Suprapubic skin (tissue), 4 donors: ENCODE measurements at regions not wholly inside any gene's neighbourhood (a gene's known extent, or its start where the extent isn't known, plus 50 kb on each side); places are given as distances from the start of the nearest gene placed in this dataset.

ENCODE experiments used
- POLR2A ChIP-seq, 2 donors: fragments of 450-650 bp; IDR thresholded peaks; one replicate each; pipeline ENCODE4 v1.6.1; 2017; ENCODE audit warnings: antibody characterized with exemption in 2 of 2, mild to moderate bottlenecking in 2 of 2, moderate library complexity in 2 of 2
- POLR2AphosphoS5 ChIP-seq, 3 donors: sonication (generic); formaldehyde crosslinking; IDR thresholded peaks; one replicate each; pipeline ENCODE4 v1.6.1; 2017; ENCODE audit warnings: antibody characterized with exemption in 3 of 3

DNA sequence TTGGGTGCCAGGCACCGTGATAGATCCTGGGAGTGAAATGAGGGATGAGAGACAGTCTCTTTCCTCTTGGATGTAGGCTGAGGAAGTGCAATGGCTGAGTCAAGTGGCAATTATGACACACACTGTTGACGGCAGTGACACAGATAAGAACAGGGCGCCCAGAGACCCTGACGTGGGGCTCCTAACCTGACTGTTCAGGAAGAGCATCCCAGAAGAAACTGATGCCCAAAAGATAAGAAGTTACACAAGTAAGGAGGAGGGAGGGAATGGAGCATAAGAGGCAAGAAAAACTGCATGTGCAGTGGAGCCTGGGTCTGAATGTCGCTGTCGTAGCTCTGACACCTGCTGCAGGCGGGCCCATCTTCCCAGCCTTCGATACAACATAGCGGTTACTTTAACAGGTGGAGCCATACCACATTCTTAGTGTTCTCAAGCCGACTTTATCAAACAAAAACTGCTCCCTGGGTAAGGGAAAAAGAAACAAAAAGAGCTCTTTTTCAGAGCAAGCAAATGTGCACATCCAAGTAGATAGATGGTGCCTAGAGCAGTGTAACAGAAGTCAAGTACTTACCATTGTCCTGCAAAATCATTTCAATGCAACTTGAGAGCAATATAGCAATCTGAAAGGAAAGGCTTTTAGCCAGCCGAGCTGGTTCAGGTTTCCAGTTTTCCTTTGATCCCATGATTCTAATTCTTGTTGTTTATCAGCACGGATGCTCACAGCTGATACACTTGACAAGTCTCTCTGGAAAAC, 463.9 kb upstream of the JARID2 start:
- TF ChIP-seq POLR2A (IDR thresholded peaks at IDR 0.05) (no peak), POLR2AphosphoS5 (IDR thresholded peaks at IDR 0.05) (no peak)
